ENCODE measurements at regions not wholly inside any gene's neighbourhood (a gene's known extent, or its start where the extent isn't known, plus 50 kb on each side); places are given as distances from the start of the nearest gene placed in this dataset.
"Not testable (repeated sequence)": the region's sequence is repeated elsewhere in the genome, so short reads cannot be mapped to it uniquely, and the experiment has no call there.

- no peak for TF ChIP-seq TEAD1 (CRISPR knock-in tag; IDR thresholded peaks at IDR 0.05)
- no peak for TF ChIP-seq EMX1 (CRISPR knock-in tag; IDR thresholded peaks at IDR 0.05)
Measured at GRCh38 chr10:6925146-6925545, 345.1 kb upstream of the PRKCQ start (continued).

GRCh38 chr10:6924166-6924565, 344.1 kb upstream of the PRKCQ start:
- Mint-ChIP-seq H3K9me3 (no peaks in the 10 kb centered on the region), H3K4me1 (peaks cover 25% of the 10 kb centered on the region), H3K4me3 (no peak overlapping the region), H3K27ac (no peak overlapping the region), H3K36me3 (no peaks in the 10 kb centered on the region), H3K27me3 (ENCODE audit: low read depth) (no peaks in the 10 kb centered on the region)
- ATAC-seq = no peak
- no peak for DNase-seq (ENCODE audit: low spot score)
- ChIA-PET CTCF (interaction anchor here (0.6 kb wide), 1 partner anchor 172 kb away, joined by 6 read pairs; no protein-coding TSS in a partner anchor), POLR2A (no interaction called here)
- TF ChIP-seq FOXP1 (CRISPR knock-in tag; IDR thresholded peaks at IDR 0.05; ENCODE audit: borderline replicate concordance) (no peak), ZNF512 (CRISPR knock-in tag; IDR thresholded peaks at IDR 0.05; ENCODE audit: borderline replicate concordance) (no peak), NFYB (CRISPR knock-in tag; conservative IDR thresholded peaks at IDR 0.05; ENCODE audit: low read depth) (no peak), MLX (CRISPR knock-in tag; IDR thresholded peaks at IDR 0.05) (no peak), MXD4 (CRISPR knock-in tag; IDR thresholded peaks at IDR 0.05; ENCODE audit: borderline replicate concordance) (no peak), AR (CRISPR knock-in tag; IDR thresholded peaks at IDR 0.05) (no peak), IRF2 (CRISPR knock-in tag; IDR thresholded peaks at IDR 0.05; ENCODE audit: borderline replicate concordance, low read depth) (no peak), CREM (CRISPR knock-in tag; IDR thresholded peaks at IDR 0.05) (no peak)

- H3K27me3 Mint-ChIP-seq (ENCODE audit: low read depth); H3K27ac Mint-ChIP-seq; H3K4me3 Mint-ChIP-seq; DNase-seq (ENCODE audit: low spot score); H3K36me3 Mint-ChIP-seq; ATAC-seq; POLR2A ChIA-PET: not testable (repeated sequence)
- CTCF ChIA-PET = interaction anchor here (0.5 to 3.9 kb wide), 5 partner anchors 43 to 490 kb away, joined by 3 to 26 read pairs (median 8); partner anchors contain the start of gene SFMBT2
- peaks cover 11% of the 10 kb centered on the region; the same call in 1 of the 2 replicates for H3K9me3 Mint-ChIP-seq
- H3K4me1 Mint-ChIP-seq = peaks cover 15% of the 10 kb centered on the region
Measured at GRCh38 chr10:6921026-6921425, 340.9 kb upstream of the PRKCQ start.

- TF ChIP-seq E2F5 (CRISPR knock-in tag; IDR thresholded peaks at IDR 0.05) (no peak), MYBL2 (CRISPR knock-in tag; IDR thresholded peaks at IDR 0.05) (no peak), PREB (CRISPR knock-in tag; IDR thresholded peaks at IDR 0.05; ENCODE audit: borderline replicate concordance) (no peak), CTCF (IDR thresholded peaks at IDR 0.05) (peak; percentile 42), USF2 (CRISPR knock-in tag; IDR thresholded peaks at IDR 0.05) (0 out of 2 replicates have a peak, but pooled peaks have one; percentile 12)
- no peak overlapping the region for H3K4me3 Mint-ChIP-seq
- peaks cover 4% of the 10 kb centered on the region; the same call in 1 of the 2 replicates for H3K27me3 Mint-ChIP-seq (ENCODE audit: low read depth)
- peak; percentile 99 for ATAC-seq
- ChIA-PET POLR2A (interaction anchor here (0.6 to 0.7 kb wide), 2 partner anchors 182 to 685 kb away, joined by 4 to 5 read pairs; no protein-coding TSS in a partner anchor), CTCF (interaction anchor here (0.5 to 3.9 kb wide), 38 partner anchors 9 to 551 kb away, joined by 3 to 26 read pairs (median 4); partner anchors contain the start of gene SFMBT2)
- H3K36me3 Mint-ChIP-seq = peaks cover 3% of the 10 kb centered on the region; the same call in 1 of the 2 replicates
- peaks cover 15% of the 10 kb centered on the region for H3K4me1 Mint-ChIP-seq
- H3K27ac Mint-ChIP-seq = no peak overlapping the region
- peaks cover 11% of the 10 kb centered on the region; the same call in 1 of the 2 replicates for H3K9me3 Mint-ChIP-seq
- DNase-seq (ENCODE audit: low spot score) = peak; percentile 83
Measured at GRCh38 chr10:6920072-6921019, 340.3 kb upstream of the PRKCQ start.
